Mesendoderm (in vitro differentiated cells): ENCODE measurements at regions not wholly inside any gene's neighbourhood (a gene's known extent, or its start where the extent isn't known, plus 50 kb on each side); places are given as distances from the start of the nearest gene placed in this dataset.

Source experiments
- DNase-seq: peaks from one replicate; pipeline ENCODE4 v3.0.0; 2013
- H2AK5ac ChIP-seq: 2 replicates; pipeline ENCODE4 v1.6.1; 2013; ENCODE audit warnings: low read length, inconsistent platforms
- H2BK120ac ChIP-seq: 2 replicates; pipeline ENCODE4 v1.6.1; 2013; ENCODE audit warnings: low read depth, mild to moderate bottlenecking, low read length, moderate library complexity, mixed read lengths
- H2BK15ac ChIP-seq: replicated peaks from 2 replicates; pipeline ENCODE4 v1.6.1; 2013; ENCODE audit warnings: low read depth, mild to moderate bottlenecking, moderate library complexity
- H2BK5ac ChIP-seq: 2 replicates; pipeline ENCODE4 v1.6.1; 2013; ENCODE audit warnings: low read length, inconsistent platforms
- H3K18ac ChIP-seq: 2 replicates; pipeline ENCODE4 v1.6.1; 2013; ENCODE audit warnings: mild to moderate bottlenecking, low read length, mixed read lengths
- H3K23ac ChIP-seq: one replicate; pipeline ENCODE4 v1.6.1; 2013; ENCODE audit warnings: low read length
- H3K27ac ChIP-seq: 2 replicates; pipeline ENCODE4 v1.5.1; 2013; ENCODE audit warnings: low read depth, mild to moderate bottlenecking, inconsistent platforms, low read length, moderate library complexity
- H3K27me3 ChIP-seq: 2 replicates; pipeline ENCODE4 v1.6.1; 2013; ENCODE audit warnings: low read length, control low read depth, mild to moderate bottlenecking, inconsistent platforms; ENCODE audit not compliant: insufficient read depth, poor library complexity
- H3K36me3 ChIP-seq: 2 replicates; pipeline ENCODE4 v1.6.1; 2013; ENCODE audit warnings: low read length, inconsistent platforms; ENCODE audit not compliant: control insufficient read depth, insufficient read depth
- H3K4ac ChIP-seq: one replicate; pipeline ENCODE4 v1.6.1; 2013; ENCODE audit warnings: low read depth, mild to moderate bottlenecking, low read length, moderate library complexity
- H3K4me1 ChIP-seq: 2 replicates; pipeline ENCODE4 v1.6.1; 2013; ENCODE audit warnings: low read depth, low read length, inconsistent platforms; ENCODE audit not compliant: control insufficient read depth
- H3K4me2 ChIP-seq: 2 replicates; pipeline ENCODE4 v1.6.1; 2013; ENCODE audit warnings: low read length
- H3K4me3 ChIP-seq: 2 replicates; pipeline ENCODE4 v1.5.1; 2013; ENCODE audit warnings: mild to moderate bottlenecking, low read length
- H3K56ac ChIP-seq: one replicate; pipeline ENCODE4 v1.6.1; 2013; ENCODE audit warnings: low read length
- H3K79me1 ChIP-seq: 2 replicates; pipeline ENCODE4 v1.6.1; 2013; ENCODE audit warnings: low read length, inconsistent platforms
- H3K79me2 ChIP-seq: 2 replicates; pipeline ENCODE4 v1.6.1; 2013; ENCODE audit warnings: mild to moderate bottlenecking, low read length; ENCODE audit not compliant: control insufficient read depth, insufficient read depth
- H3K9ac ChIP-seq: 2 replicates; pipeline ENCODE4 v1.6.1; 2013; ENCODE audit warnings: low read length, inconsistent platforms
- H4K5ac ChIP-seq: one replicate; pipeline ENCODE4 v1.6.1; 2013; ENCODE audit warnings: low read length
- H4K8ac ChIP-seq: one replicate; pipeline ENCODE4 v1.6.1; 2013; ENCODE audit warnings: low read depth, mild to moderate bottlenecking, control low read depth, low read length, moderate library complexity
- WGBS: extraction: QIAGEN DNeasy Blood & Tissue Kit; methylation state at CpG from one replicate; pipeline ENCODE4 v1.1.7; 2013; ENCODE audit warnings: low lambda C conversion rate, missing lambda C conversion rate; ENCODE audit not compliant: insufficient coverage; ENCODE audit errors: extremely low coverage; 5-methylcytosine and 5-hydroxymethylcytosine counted together

DNA sequence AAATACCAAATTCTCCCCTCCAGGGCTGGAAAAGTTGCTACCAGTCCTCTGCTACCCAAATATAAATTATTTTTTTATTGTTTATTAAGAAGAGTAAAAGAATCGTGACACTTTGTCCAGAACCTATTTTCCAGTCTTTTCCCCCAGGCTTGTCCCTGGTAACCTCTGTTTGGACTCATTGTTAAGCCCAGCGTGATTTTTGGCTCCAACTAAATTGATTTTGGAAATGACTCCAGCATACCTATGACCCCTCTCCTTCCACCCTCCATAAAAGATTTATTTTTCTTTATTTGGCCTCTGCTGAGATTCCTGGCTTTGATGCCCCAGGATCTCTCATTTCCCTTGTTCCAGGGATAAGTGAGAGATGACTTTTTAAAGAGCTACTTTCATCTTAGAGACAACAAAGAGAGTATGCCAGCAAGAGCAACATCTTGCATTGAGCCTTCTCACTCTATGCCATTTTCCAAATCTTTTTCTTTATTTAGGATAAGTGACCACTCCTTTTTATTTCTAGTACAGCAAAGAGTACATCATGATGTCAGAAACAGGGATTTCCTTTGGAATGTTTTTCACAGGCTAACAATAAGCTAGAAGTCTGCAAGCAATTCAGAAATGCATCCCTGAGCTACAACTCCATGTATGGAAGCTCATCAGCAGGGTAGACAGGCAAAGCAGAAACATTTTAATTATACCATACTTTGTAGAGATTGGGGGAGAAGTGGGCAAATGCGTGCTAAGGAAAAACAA is 75.8 kb downstream of the DAD1 start:
- H3K36me3 ChIP-seq, result no peaks in the 10 kb centered on the region
- H3K4ac ChIP-seq, result no peak overlapping the region
- H3K56ac ChIP-seq, result no peak overlapping the region
- H3K18ac ChIP-seq, result no peak overlapping the region
- H3K9ac ChIP-seq, result no peak overlapping the region
- H3K4me1 ChIP-seq, result peaks cover 7% of the 10 kb centered on the region
- no peaks in the 10 kb centered on the region for H3K79me2 ChIP-seq
- H2BK120ac ChIP-seq, result no peak overlapping the region
- H3K27me3 ChIP-seq, result no peaks in the 10 kb centered on the region
- H2AK5ac ChIP-seq, result no peak overlapping the region
- H3K23ac ChIP-seq, result no peak overlapping the region
- no peaks in the 10 kb centered on the region for H3K79me1 ChIP-seq
- H2BK15ac ChIP-seq, result no peak overlapping the region
- no peak overlapping the region for H4K8ac ChIP-seq
- no peak overlapping the region for H3K27ac ChIP-seq
- H2BK5ac ChIP-seq, result no peak overlapping the region
- no peak overlapping the region for H3K4me2 ChIP-seq
- DNase-seq, result no peak
- no peak overlapping the region for H3K4me3 ChIP-seq
- no CpG with 5 or more reads among the region's 3 CpGs for WGBS
- H4K5ac ChIP-seq, result no peak overlapping the region

DNA sequence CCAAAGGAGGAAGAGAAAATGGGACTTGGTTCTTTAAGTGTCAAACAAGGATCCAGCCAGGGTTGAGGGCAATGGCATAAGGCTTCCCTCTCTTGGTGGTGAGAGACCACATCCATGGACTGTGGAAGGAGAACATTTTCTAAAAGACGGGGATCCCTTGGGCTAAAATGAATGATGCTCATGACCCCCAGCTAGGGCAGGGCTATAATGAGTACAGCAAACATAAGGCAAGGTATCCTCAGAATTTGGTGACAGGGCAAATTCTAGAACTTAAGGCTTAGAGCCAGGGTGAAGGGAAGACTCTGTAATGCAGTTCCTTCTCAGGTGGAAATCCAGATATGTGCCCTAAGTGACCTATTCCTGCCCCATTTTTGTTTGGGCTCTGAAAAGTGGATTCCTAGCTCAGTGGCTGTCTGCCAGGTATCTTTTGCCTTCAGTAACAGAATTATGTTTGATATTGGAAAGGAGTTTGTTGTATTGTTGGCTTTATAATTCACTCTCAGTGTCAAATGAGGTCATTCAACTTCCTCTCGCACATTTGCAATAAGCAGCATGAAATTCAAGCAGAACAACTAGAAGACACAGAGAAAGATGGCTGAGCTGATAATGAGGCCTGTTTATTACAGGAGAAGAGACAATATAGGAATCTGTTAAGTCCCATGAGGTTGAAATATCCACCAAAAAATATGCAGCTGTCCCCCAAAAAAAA is 76.8 kb downstream of the DAD1 start:
- no peak overlapping the region for H2BK15ac ChIP-seq
- H3K4me2 ChIP-seq, result no peak overlapping the region
- H2AK5ac ChIP-seq, result no peak overlapping the region
- H3K4ac ChIP-seq, result no peak overlapping the region
- H3K27me3 ChIP-seq, result no peaks in the 10 kb centered on the region
- H4K5ac ChIP-seq, result no peak overlapping the region
- H3K23ac ChIP-seq, result no peak overlapping the region
- no peak overlapping the region for H3K27ac ChIP-seq
- H3K9ac ChIP-seq, result no peak overlapping the region
- H4K8ac ChIP-seq, result no peak overlapping the region
- no peaks in the 10 kb centered on the region for H3K79me1 ChIP-seq
- no peaks in the 10 kb centered on the region for H3K79me2 ChIP-seq
- no peak for DNase-seq
- no peak overlapping the region for H2BK5ac ChIP-seq
- peaks cover 7% of the 10 kb centered on the region for H3K4me1 ChIP-seq
- H3K18ac ChIP-seq, result no peak overlapping the region
- H3K4me3 ChIP-seq, result no peak overlapping the region
- H3K56ac ChIP-seq, result no peak overlapping the region
- H3K36me3 ChIP-seq, result no peaks in the 10 kb centered on the region
- no peak overlapping the region for H2BK120ac ChIP-seq
- no CpG with 5 or more reads among the region's 2 CpGs for WGBS

DNA sequence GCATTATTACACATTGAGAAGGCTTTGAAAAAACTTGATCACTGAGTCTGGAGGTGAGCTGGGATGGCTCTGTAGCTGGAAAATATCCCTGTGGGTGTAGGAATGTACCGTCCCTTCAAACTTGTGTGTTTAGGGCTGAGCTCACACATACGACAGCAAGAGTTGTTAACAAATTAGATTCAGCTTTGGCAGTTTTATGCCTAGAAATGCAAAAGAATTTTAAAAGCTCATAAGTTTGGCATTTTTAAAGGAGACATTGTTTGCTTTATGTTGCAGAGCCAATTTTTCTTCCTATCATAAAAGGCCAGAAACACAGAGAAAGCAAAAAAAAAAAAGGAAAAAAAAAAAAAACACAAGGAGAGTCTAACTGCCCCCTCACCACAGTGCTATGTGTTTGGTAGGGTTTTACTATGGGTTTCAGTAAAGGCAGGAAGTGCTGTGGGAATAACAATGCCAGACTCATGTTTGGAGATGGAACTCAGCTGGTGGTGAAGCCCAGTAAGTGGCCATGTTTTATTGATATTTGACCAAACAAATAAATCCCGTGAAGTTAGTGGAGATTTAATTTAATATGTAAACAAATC is 78.4 kb downstream of the DAD1 start:
- no CpG with 5 or more reads among the region's 3 CpGs for WGBS
- Histone ChIP-seq H3K4me1 (peaks cover 7% of the 10 kb centered on the region), H3K79me1 (no peaks in the 10 kb centered on the region), H3K18ac (no peak overlapping the region), H2AK5ac (no peak overlapping the region), H3K36me3 (no peaks in the 10 kb centered on the region), H3K4me3 (no peak overlapping the region), H2BK5ac (no peak overlapping the region), H3K79me2 (no peaks in the 10 kb centered on the region), H2BK15ac (peak overlapping the region; percentile 58), H3K27me3 (no peaks in the 10 kb centered on the region), H3K56ac (no peak overlapping the region), H3K23ac (no peak overlapping the region), H3K9ac (no peak overlapping the region), H4K8ac (no peak overlapping the region), H3K4ac (no peak overlapping the region), H3K4me2 (no peak overlapping the region), H3K27ac (no peak overlapping the region), H2BK120ac (no peak overlapping the region), H4K5ac (no peak overlapping the region)
- DNase-seq, result no peak

DNA sequence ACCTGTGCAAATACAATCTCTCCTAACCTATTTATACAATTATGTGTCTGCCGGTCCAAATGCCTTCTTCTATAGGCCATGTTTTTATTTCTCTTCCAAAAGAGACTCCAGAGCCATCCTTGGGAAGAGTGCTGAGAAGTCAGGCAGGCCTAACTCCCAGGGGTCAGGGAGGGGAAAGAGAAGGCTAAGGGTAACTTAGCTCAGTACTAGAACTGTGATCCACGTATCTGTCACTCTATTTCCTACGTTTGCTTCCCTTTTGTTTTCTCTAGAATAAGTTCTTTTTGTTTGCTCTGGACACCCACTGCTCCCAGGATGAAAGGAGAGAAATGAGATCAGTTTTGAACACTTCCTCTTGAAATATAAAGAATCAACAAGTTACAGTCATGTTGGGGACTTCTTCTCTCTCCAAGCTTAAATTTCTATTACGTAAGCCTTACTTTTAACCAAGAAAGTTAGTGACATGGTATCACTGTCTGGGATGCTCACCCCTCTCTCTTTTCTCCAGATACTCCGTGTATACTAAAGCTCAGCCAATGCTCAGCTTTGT is 79.2 kb downstream of the DAD1 start:
- DNase-seq, result no peak
- H3K36me3 ChIP-seq, result no peaks in the 10 kb centered on the region
- H2BK120ac ChIP-seq, result no peak overlapping the region
- no CpG with 5 or more reads among the region's 5 CpGs for WGBS
- no peak overlapping the region for H3K27ac ChIP-seq
- no peak overlapping the region for H2BK5ac ChIP-seq
- no peak overlapping the region for H3K23ac ChIP-seq
- H4K8ac ChIP-seq, result no peak overlapping the region
- H4K5ac ChIP-seq, result no peak overlapping the region
- no peaks in the 10 kb centered on the region for H3K79me2 ChIP-seq
- H3K79me1 ChIP-seq, result no peaks in the 10 kb centered on the region
- H3K4ac ChIP-seq, result no peak overlapping the region
- no peak overlapping the region for H3K56ac ChIP-seq
- H3K18ac ChIP-seq, result no peak overlapping the region
- H3K4me3 ChIP-seq, result no peak overlapping the region
- H2BK15ac ChIP-seq, result peak overlapping the region; percentile 58
- H3K4me2 ChIP-seq, result no peak overlapping the region
- no peak overlapping the region for H3K9ac ChIP-seq
- H2AK5ac ChIP-seq, result no peak overlapping the region
- no peaks in the 10 kb centered on the region for H3K27me3 ChIP-seq
- peaks cover 7% of the 10 kb centered on the region for H3K4me1 ChIP-seq

DNA sequence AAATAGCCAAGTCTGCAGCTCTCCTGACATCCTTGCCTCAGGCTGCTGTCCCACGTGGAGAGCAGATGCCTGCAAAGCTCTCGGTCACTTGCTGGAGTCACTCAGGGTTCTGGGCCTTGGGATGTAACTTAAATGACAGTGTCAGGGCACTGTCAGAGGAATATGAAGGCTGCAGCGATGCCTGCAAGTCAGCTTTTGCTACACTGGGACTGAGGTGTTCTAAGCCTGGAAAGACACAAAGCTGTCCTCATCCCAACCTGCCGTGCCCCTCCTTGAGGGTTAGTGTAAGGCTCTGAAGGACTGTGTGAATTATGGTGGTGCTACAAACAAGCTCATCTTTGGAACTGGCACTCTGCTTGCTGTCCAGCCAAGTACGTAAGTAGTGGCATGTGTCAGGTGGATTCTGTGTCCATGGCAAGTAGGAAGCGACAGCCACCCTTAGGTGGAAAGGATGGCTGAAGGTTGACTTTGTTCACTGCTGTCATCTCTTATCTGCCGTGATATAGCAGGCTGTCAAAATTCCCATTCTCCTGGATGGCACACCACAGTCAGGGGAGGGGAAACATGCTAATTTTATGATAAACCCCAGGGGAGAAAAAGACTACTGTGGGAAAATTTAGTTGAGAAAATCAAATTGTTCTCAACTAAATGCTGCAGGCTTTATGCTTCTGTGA is 79.9 kb downstream of the DAD1 start:
- Histone ChIP-seq H3K79me2 (no peaks in the 10 kb centered on the region), H3K4me2 (no peak overlapping the region), H3K4ac (no peak overlapping the region)

More for the DNA sequence above, 79.9 kb downstream of the DAD1 start:
- Histone ChIP-seq H2BK15ac (no peak overlapping the region), H3K36me3 (no peaks in the 10 kb centered on the region), H3K56ac (no peak overlapping the region), H3K79me1 (no peaks in the 10 kb centered on the region), H3K27ac (no peak overlapping the region), H2BK5ac (no peak overlapping the region), H3K23ac (no peak overlapping the region), H4K8ac (no peak overlapping the region), H3K4me1 (peaks cover 7% of the 10 kb centered on the region), H2AK5ac (peak overlapping the region; percentile 60), H2BK120ac (no peak overlapping the region), H3K9ac (no peak overlapping the region), H3K18ac (no peak overlapping the region), H4K5ac (no peak overlapping the region), H3K27me3 (no peaks in the 10 kb centered on the region), H3K4me3 (no peak overlapping the region)
- WGBS, result no CpG with 5 or more reads among the region's 7 CpGs
- DNase-seq, result no peak
